HepG2 (cell line): ENCODE measurements at regions not wholly inside any gene's neighbourhood (a gene's known extent, or its start where the extent isn't known, plus 50 kb on each side); places are given as distances from the start of the nearest gene placed in this dataset.

Experiments used
- CHCHD3 ChIP-seq: sonication (generic); formaldehyde crosslinking; IDR thresholded peaks from 2 replicates; pipeline ENCODE4 v1.8.0; 2022; ENCODE audit warnings: mild to moderate bottlenecking, missing genetic modification reagents, moderate library complexity
- FOXJ3 ChIP-seq: sonication (generic); formaldehyde crosslinking; IDR thresholded peaks from 2 replicates; pipeline ENCODE4 v1.4.0; 2020; ENCODE audit warnings: missing genetic modification reagents, mild to moderate bottlenecking, borderline replicate concordance
- POLR2A ChIP-seq, 2 experiments: IDR thresholded peaks; 2 replicates each; pipeline ENCODE4 v1.6.1; 2011; ENCODE audit warnings: low read depth in 2 of 2, low read length in 2 of 2, mild to moderate bottlenecking in 1 of 2, moderate library complexity in 1 of 2; ENCODE audit not compliant: insufficient read depth in 1 of 2
- TP53 ChIP-seq: sonication (generic); formaldehyde crosslinking; conservative IDR thresholded peaks from 2 replicates; pipeline ENCODE4 v1.4.0; 2020; ENCODE audit warnings: missing genetic modification reagents
- XRCC5 ChIP-seq: fragments of 200-400 bp; formaldehyde crosslinking; optimal IDR thresholded peaks from 2 replicates; pipeline ENCODE3; 2017; ENCODE audit warnings: mild to moderate bottlenecking, low read length
- ZBTB3 ChIP-seq: sonication (generic); formaldehyde crosslinking; IDR thresholded peaks from 2 replicates; pipeline ENCODE4 v1.4.0; 2020; ENCODE audit warnings: low read depth, mild to moderate bottlenecking, moderate library complexity, missing genetic modification reagents, borderline replicate concordance
- ZNF143 ChIP-seq: sonication (generic); formaldehyde crosslinking; IDR thresholded peaks from 2 replicates; pipeline ENCODE4 v1.4.0; 2020; ENCODE audit warnings: missing genetic modification reagents
- ZNF350 ChIP-seq: sonication (generic); formaldehyde crosslinking; IDR thresholded peaks from 2 replicates; pipeline ENCODE4 v1.4.0; 2020; ENCODE audit warnings: mild to moderate bottlenecking, low read depth, missing genetic modification reagents, borderline replicate concordance
- ZNF547 ChIP-seq: sonication (generic); formaldehyde crosslinking; IDR thresholded peaks from 2 replicates; pipeline ENCODE4 v1.5.1; 2020; ENCODE audit warnings: mild to moderate bottlenecking, missing genetic modification reagents
- ZNF777 ChIP-seq: sonication (generic); formaldehyde crosslinking; IDR thresholded peaks from 2 replicates; pipeline ENCODE4 v1.4.0; 2020; ENCODE audit warnings: missing genetic modification reagents
- TF ChIP-seq, protein P1 (sequence below): sonication (generic); formaldehyde crosslinking; IDR thresholded peaks from 2 replicates; pipeline ENCODE4 v1.5.0; 2020; ENCODE audit warnings: mild to moderate bottlenecking, missing genetic modification reagents, moderate library complexity
- TF ChIP-seq, protein P2 (sequence below): IDR thresholded peaks from 2 replicates; pipeline ENCODE4 v1.6.1; 2012; ENCODE audit warnings: inconsistent platforms
- TF ChIP-seq, protein P3 (sequence below), 2 experiments: IDR thresholded peaks; 2 replicates each; pipeline ENCODE4 v1.6.1; 2011 to 2012; ENCODE audit warnings: low read length in 2 of 2, borderline replicate concordance in 1 of 2, low read depth in 1 of 2, mild to moderate bottlenecking in 1 of 2, moderate library complexity in 1 of 2

DNA sequence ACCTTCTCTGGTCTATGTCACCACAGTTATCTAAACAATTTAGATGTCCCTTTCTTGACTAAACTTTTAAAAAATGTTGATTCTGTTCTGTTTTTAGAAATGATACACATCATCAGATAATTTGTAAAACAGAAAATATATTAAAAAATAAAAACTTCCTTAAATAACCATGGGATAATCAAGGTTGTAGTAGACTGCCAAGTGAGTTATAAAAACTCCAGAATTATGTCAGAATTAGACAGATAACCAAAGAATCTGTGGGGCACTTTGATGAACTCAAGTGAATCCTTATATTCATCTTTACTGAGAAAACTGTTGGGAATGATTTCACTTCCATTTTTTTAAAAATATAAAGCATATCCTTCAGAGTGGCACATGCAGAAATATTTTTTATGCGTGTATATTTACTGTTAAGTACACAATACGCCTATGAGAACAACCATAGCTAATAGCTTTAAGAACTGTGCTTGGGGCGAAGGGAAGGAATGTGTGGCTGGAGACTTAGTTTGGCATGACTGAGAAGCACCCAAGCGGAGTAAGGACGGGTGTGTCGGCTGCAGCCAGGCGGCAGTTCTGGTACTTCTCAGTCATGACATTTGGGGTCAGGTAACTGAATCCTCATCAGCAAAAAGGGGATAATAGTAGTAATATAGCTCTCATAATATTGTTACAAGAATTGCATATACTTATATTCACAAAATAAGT is 604.7 kb upstream of the CITED2 start:
- TF ChIP-seq, protein P1, sequence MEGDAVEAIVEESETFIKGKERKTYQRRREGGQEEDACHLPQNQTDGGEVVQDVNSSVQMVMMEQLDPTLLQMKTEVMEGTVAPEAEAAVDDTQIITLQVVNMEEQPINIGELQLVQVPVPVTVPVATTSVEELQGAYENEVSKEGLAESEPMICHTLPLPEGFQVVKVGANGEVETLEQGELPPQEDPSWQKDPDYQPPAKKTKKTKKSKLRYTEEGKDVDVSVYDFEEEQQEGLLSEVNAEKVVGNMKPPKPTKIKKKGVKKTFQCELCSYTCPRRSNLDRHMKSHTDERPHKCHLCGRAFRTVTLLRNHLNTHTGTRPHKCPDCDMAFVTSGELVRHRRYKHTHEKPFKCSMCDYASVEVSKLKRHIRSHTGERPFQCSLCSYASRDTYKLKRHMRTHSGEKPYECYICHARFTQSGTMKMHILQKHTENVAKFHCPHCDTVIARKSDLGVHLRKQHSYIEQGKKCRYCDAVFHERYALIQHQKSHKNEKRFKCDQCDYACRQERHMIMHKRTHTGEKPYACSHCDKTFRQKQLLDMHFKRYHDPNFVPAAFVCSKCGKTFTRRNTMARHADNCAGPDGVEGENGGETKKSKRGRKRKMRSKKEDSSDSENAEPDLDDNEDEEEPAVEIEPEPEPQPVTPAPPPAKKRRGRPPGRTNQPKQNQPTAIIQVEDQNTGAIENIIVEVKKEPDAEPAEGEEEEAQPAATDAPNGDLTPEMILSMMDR, result no peak
- TF ChIP-seq ZNF547 (CRISPR knock-in tag) (no peak), ZNF143 (CRISPR knock-in tag) (no peak), CHCHD3 (no peak), FOXJ3 (CRISPR knock-in tag) (no peak), TP53 (CRISPR knock-in tag) (no peak), POLR2A (IDR thresholded peaks at IDR 0.05; ENCODE audit: insufficient read depth in 1 of 2, low read depth in 2 of 2, low read length in 2 of 2) (no peak), ZNF777 (no peak), ZNF350 (CRISPR knock-in tag) (no peak), XRCC5 (no peak), ZBTB3 (CRISPR knock-in tag) (no peak)
- TF ChIP-seq, protein P2, sequence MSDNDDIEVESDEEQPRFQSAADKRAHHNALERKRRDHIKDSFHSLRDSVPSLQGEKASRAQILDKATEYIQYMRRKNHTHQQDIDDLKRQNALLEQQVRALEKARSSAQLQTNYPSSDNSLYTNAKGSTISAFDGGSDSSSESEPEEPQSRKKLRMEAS, result no peak
- TF ChIP-seq, protein P3, sequence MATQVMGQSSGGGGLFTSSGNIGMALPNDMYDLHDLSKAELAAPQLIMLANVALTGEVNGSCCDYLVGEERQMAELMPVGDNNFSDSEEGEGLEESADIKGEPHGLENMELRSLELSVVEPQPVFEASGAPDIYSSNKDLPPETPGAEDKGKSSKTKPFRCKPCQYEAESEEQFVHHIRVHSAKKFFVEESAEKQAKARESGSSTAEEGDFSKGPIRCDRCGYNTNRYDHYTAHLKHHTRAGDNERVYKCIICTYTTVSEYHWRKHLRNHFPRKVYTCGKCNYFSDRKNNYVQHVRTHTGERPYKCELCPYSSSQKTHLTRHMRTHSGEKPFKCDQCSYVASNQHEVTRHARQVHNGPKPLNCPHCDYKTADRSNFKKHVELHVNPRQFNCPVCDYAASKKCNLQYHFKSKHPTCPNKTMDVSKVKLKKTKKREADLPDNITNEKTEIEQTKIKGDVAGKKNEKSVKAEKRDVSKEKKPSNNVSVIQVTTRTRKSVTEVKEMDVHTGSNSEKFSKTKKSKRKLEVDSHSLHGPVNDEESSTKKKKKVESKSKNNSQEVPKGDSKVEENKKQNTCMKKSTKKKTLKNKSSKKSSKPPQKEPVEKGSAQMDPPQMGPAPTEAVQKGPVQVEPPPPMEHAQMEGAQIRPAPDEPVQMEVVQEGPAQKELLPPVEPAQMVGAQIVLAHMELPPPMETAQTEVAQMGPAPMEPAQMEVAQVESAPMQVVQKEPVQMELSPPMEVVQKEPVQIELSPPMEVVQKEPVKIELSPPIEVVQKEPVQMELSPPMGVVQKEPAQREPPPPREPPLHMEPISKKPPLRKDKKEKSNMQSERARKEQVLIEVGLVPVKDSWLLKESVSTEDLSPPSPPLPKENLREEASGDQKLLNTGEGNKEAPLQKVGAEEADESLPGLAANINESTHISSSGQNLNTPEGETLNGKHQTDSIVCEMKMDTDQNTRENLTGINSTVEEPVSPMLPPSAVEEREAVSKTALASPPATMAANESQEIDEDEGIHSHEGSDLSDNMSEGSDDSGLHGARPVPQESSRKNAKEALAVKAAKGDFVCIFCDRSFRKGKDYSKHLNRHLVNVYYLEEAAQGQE (IDR thresholded peaks at IDR 0.05; ENCODE audit: borderline replicate concordance in 1 of 2, low read depth in 1 of 2, low read length in 2 of 2), result no peak
